CD4-positive, alpha-beta memory T cell (primary cell): ENCODE measurements at regions not wholly inside any gene's neighbourhood (a gene's known extent, or its start where the extent isn't known, plus 50 kb on each side); places are given as distances from the start of the nearest gene placed in this dataset.
"Not testable (repeated sequence)": the region's sequence is repeated elsewhere in the genome, so short reads cannot be mapped to it uniquely, and the experiment has no call there.

Source experiments
- CTCF ChIA-PET: fragments of 350-600 bp; sonication (Branson Sonifier 250); formaldehyde crosslinking; loops from one replicate; lab custom pipeline; 2021; ENCODE audit warnings: inconsistent platforms; ENCODE audit not compliant: partially characterized antibody; lab: Charles Lee
- POLR2A ChIA-PET: fragments of 350-600 bp; sonication (Branson Sonifier 250); formaldehyde crosslinking; loops from one replicate; lab custom pipeline; 2021; ENCODE audit not compliant: partially characterized antibody; lab: Charles Lee
- DNase-seq, 5 donors: peaks; one replicate each; pipeline versions ENCODE4 v3.0.0 to v3.0.0-alpha.2; 2020 to 2022; ENCODE audit warnings: mixed read lengths in 1 of 5
- H3K27ac ChIP-seq: one replicate; pipeline ENCODE4 v1.7.0; 2013; ENCODE audit warnings: low read depth, low read length
- H3K27me3 ChIP-seq: 2 replicates; pipeline ENCODE4 v1.7.0; 2013; ENCODE audit warnings: mild to moderate bottlenecking, low read length, moderate library complexity; ENCODE audit not compliant: insufficient read depth
- H3K36me3 ChIP-seq: 2 replicates; pipeline ENCODE4 v1.7.0; 2013; ENCODE audit warnings: mild to moderate bottlenecking, low read length, moderate library complexity; ENCODE audit not compliant: insufficient read depth
- H3K4me1 ChIP-seq: 2 replicates; pipeline ENCODE4 v1.7.0; 2013; ENCODE audit warnings: mild to moderate bottlenecking, low read length, moderate library complexity; ENCODE audit not compliant: insufficient read depth
- H3K4me3 ChIP-seq, 2 donors: one replicate each; pipeline ENCODE4 v1.7.0; 2013; ENCODE audit warnings: low read length in 2 of 2, mild to moderate bottlenecking in 1 of 2
- H3K9me3 ChIP-seq, 2 donors: one replicate each; pipeline ENCODE4 v1.7.0; 2013; ENCODE audit warnings: low read length in 2 of 2, control low read depth in 1 of 2; ENCODE audit not compliant: control insufficient read depth in 1 of 2
- H3K27ac Mint-ChIP-seq, 7 donors: one replicate each; pipeline ENCODE4 v1.8.0; 2020 to 2021; ENCODE audit warnings: mixed read lengths in 7 of 7, mild to moderate bottlenecking in 6 of 7, inconsistent platforms in 3 of 7, moderate library complexity in 3 of 7
- H3K27me3 Mint-ChIP-seq, 2 donors: one replicate each; pipeline ENCODE4 v1.8.0; 2020 to 2021; ENCODE audit warnings: mixed read lengths in 2 of 2
- H3K36me3 Mint-ChIP-seq, 2 donors: one replicate each; pipeline ENCODE4 v1.8.0; 2020 to 2021; ENCODE audit warnings: mixed read lengths in 2 of 2, inconsistent platforms in 1 of 2, mild to moderate bottlenecking in 1 of 2
- H3K4me1 Mint-ChIP-seq, 4 donors: one replicate each; pipeline ENCODE4 v1.8.0; 2020 to 2021; ENCODE audit warnings: mixed read lengths in 4 of 4, mild to moderate bottlenecking in 1 of 4
- H3K4me3 Mint-ChIP-seq, 8 donors: one replicate each; pipeline ENCODE4 v1.8.0; 2020 to 2021; ENCODE audit warnings: mixed read lengths in 8 of 8, mild to moderate bottlenecking in 7 of 8, moderate library complexity in 6 of 8, inconsistent platforms in 3 of 8
- H3K9me3 Mint-ChIP-seq, 8 donors: one replicate each; pipeline ENCODE4 v1.8.0; 2020 to 2021; ENCODE audit warnings: mixed read lengths in 8 of 8, mild to moderate bottlenecking in 5 of 8, inconsistent platforms in 3 of 8, moderate library complexity in 1 of 8
- intact Hi-C: fragments of 100-400 bp; cut with micrococcal nuclease; formaldehyde crosslinking; loops from one replicate; pipeline ENCODE4 v1.15.1; 2023

- no peak overlapping the region for H3K27ac Mint-ChIP-seq
- POLR2A ChIA-PET: no interaction called here
- CTCF ChIA-PET: no interaction called here
These were observed 478.7 kb downstream of the PRR16 start for GRCh38 chr5:120942596-120943350.

GRCh38 chr5:120949596-120949995 is 485.5 kb downstream of the PRR16 start:
- H3K27me3 ChIP-seq, H3K36me3 Mint-ChIP-seq, H3K4me3 ChIP-seq, H3K27ac ChIP-seq, DNase-seq, H3K36me3 ChIP-seq, H3K4me1 Mint-ChIP-seq, POLR2A ChIA-PET, H3K27me3 Mint-ChIP-seq, intact Hi-C loops, H3K4me3 Mint-ChIP-seq, H3K9me3 ChIP-seq, H3K27ac Mint-ChIP-seq, CTCF ChIA-PET, H3K4me1 ChIP-seq: not testable (repeated sequence)
- H3K9me3 Mint-ChIP-seq: peaks cover 3 to 27% (median 18%) of the 10 kb centered on the region in 8 donors

More at GRCh38 chr5:120942596-120943350, 478.7 kb downstream of the PRR16 start:
- Histone ChIP-seq H3K4me1 (no peaks in the 10 kb centered on the region), H3K27me3 (no peaks in the 10 kb centered on the region), H3K4me3 (no peak overlapping the region), H3K9me3 (no peaks in the 10 kb centered on the region), H3K36me3 (no peaks in the 10 kb centered on the region), H3K27ac (no peak overlapping the region)
- peaks cover 0 to 8% (median 4%) of the 10 kb centered on the region in 8 donors for H3K9me3 Mint-ChIP-seq
- intact Hi-C loops: no loop called here
- DNase-seq: no peak
- H3K36me3 Mint-ChIP-seq: no peaks in the 10 kb centered on the region
- H3K27me3 Mint-ChIP-seq: no peaks in the 10 kb centered on the region
- H3K4me1 Mint-ChIP-seq: no peaks in the 10 kb centered on the region
- no peak overlapping the region for H3K4me3 Mint-ChIP-seq

- CTCF ChIA-PET, H3K9me3 ChIP-seq, H3K27me3 Mint-ChIP-seq, H3K4me1 ChIP-seq, H3K36me3 ChIP-seq, H3K4me1 Mint-ChIP-seq, H3K27ac ChIP-seq, H3K36me3 Mint-ChIP-seq, H3K27ac Mint-ChIP-seq, H3K27me3 ChIP-seq, H3K4me3 Mint-ChIP-seq, POLR2A ChIA-PET, intact Hi-C loops, H3K4me3 ChIP-seq: not testable (repeated sequence)
- peak in 1 of 5 donors; percentile 24 for DNase-seq
- peaks cover 3 to 35% (median 18%) of the 10 kb centered on the region in 8 donors for H3K9me3 Mint-ChIP-seq
These were observed 489.3 kb downstream of the PRR16 start for GRCh38 chr5:120953445-120953844.

GRCh38 chr5:120954255-120954654 is 490.2 kb downstream of the PRR16 start:
- Histone ChIP-seq H3K27me3 (no peaks in the 10 kb centered on the region), H3K27ac (no peak overlapping the region), H3K36me3 (no peaks in the 10 kb centered on the region), H3K4me1 (no peaks in the 10 kb centered on the region), H3K4me3 (no peak overlapping the region), H3K9me3 (no peaks in the 10 kb centered on the region)
- DNase-seq: no peak
- Mint-ChIP-seq H3K4me3 (no peak overlapping the region), H3K27ac (no peak overlapping the region), H3K4me1 (no peaks in the 10 kb centered on the region), H3K27me3 (no peaks in the 10 kb centered on the region), H3K9me3 (peaks cover 3 to 40% (median 19%) of the 10 kb centered on the region in 8 donors), H3K36me3 (peaks cover 0 to 5% of the 10 kb centered on the region in 2 donors)
- ChIA-PET CTCF (no interaction called here), POLR2A (no interaction called here)
- intact Hi-C loops: no loop called here

GRCh38 chr5:120955795-120956194 is 491.7 kb downstream of the PRR16 start:
- H3K27me3 ChIP-seq: no peaks in the 10 kb centered on the region
- DNase-seq: no peak
- no peaks in the 10 kb centered on the region for H3K27me3 Mint-ChIP-seq
- no peak overlapping the region for H3K4me3 ChIP-seq
- H3K27ac ChIP-seq: no peak overlapping the region
- H3K27ac Mint-ChIP-seq: no peak overlapping the region
- intact Hi-C loops: no loop called here
- no peak overlapping the region for H3K4me3 Mint-ChIP-seq
- ChIA-PET POLR2A (no interaction called here), CTCF (no interaction called here)
- peaks cover 0 to 6% of the 10 kb centered on the region in 2 donors for H3K9me3 ChIP-seq
- peaks cover 0 to 5% of the 10 kb centered on the region in 2 donors for H3K36me3 Mint-ChIP-seq
- H3K36me3 ChIP-seq: no peaks in the 10 kb centered on the region
- H3K9me3 Mint-ChIP-seq: peaks cover 0 to 41% (median 17%) of the 10 kb centered on the region in 8 donors
- H3K4me1 Mint-ChIP-seq: no peaks in the 10 kb centered on the region
- H3K4me1 ChIP-seq: no peaks in the 10 kb centered on the region

GRCh38 chr5:120958877-120959485 is 494.9 kb downstream of the PRR16 start:
- no peaks in the 10 kb centered on the region for H3K4me1 ChIP-seq
- H3K27ac ChIP-seq: no peak overlapping the region
- no peak for DNase-seq
- POLR2A ChIA-PET: no interaction called here
- Mint-ChIP-seq H3K4me1 (no peaks in the 10 kb centered on the region), H3K27ac (no peak overlapping the region), H3K27me3 (no peaks in the 10 kb centered on the region), H3K4me3 (no peak overlapping the region), H3K9me3 (peaks cover 0 to 26% (median 10%) of the 10 kb centered on the region in 8 donors), H3K36me3 (no peaks in the 10 kb centered on the region)
- CTCF ChIA-PET: no interaction called here
- intact Hi-C loops: no loop called here
- no peak overlapping the region for H3K4me3 ChIP-seq
- no peaks in the 10 kb centered on the region for H3K27me3 ChIP-seq
- no peaks in the 10 kb centered on the region for H3K36me3 ChIP-seq
- H3K9me3 ChIP-seq: peaks cover 0 to 6% of the 10 kb centered on the region in 2 donors

- Histone ChIP-seq H3K9me3 (peaks cover 0 to 6% of the 10 kb centered on the region in 2 donors), H3K36me3 (no peaks in the 10 kb centered on the region), H3K27ac (no peak overlapping the region), H3K4me1 (no peaks in the 10 kb centered on the region), H3K4me3 (no peak overlapping the region), H3K27me3 (no peaks in the 10 kb centered on the region)
- Mint-ChIP-seq H3K4me3 (no peak overlapping the region), H3K4me1 (no peaks in the 10 kb centered on the region), H3K36me3 (no peaks in the 10 kb centered on the region), H3K27me3 (no peaks in the 10 kb centered on the region), H3K9me3 (peaks cover 0 to 13% (median 8%) of the 10 kb centered on the region in 8 donors), H3K27ac (no peak overlapping the region)
- intact Hi-C loops: no loop called here
- POLR2A ChIA-PET: no interaction called here
- CTCF ChIA-PET: no interaction called here
- DNase-seq: no peak
These were observed 496.4 kb downstream of the PRR16 start for GRCh38 chr5:120960510-120960909.
